Colonic mucosa (tissue), 4 donors: ENCODE measurements at regions not wholly inside any gene's neighbourhood (a gene's known extent, or its start where the extent isn't known, plus 50 kb on each side); places are given as distances from the start of the nearest gene placed in this dataset.

Source experiments
- DNase-seq: peaks from one replicate; pipeline ENCODE4 v3.0.0-alpha.2; 2020
- H3K27ac ChIP-seq: fragments of 200-600 bp; one replicate; pipeline ENCODE4 v1.8.0; 2021
- H3K27me3 ChIP-seq: fragments of 200-600 bp; one replicate; pipeline ENCODE4 v1.8.0; 2021
- H3K36me3 ChIP-seq: fragments of 200-600 bp; one replicate; pipeline ENCODE4 v1.8.0; 2021
- H3K4me1 ChIP-seq: fragments of 200-600 bp; one replicate; pipeline ENCODE4 v1.8.0; 2021; ENCODE audit warnings: mild to moderate bottlenecking
- H3K4me3 ChIP-seq: fragments of 200-600 bp; one replicate; pipeline ENCODE4 v1.8.0; 2021
- H3K9ac ChIP-seq, 2 donors: one replicate each; pipeline ENCODE4 v1.7.0; 2013; ENCODE audit warnings: control low read depth in 2 of 2, low read depth in 2 of 2, low read length in 2 of 2
- H3K9me3 ChIP-seq: fragments of 200-600 bp; one replicate; pipeline ENCODE4 v1.8.0; 2021
- CTCF ChIP-seq: fragments of 200-600 bp; IDR thresholded peaks from one replicate; pipeline ENCODE4 v1.8.0; 2022; ENCODE audit warnings: antibody characterized with exemption, mild to moderate bottlenecking
- intact Hi-C: fragments of 100-400 bp; cut with DNase I; formaldehyde crosslinking; loops from one replicate; pipeline ENCODE4 v1.14.1; 2022
- donor health status: healthy.
- donor health status: DM: no; HTN: no; CAD: no.
- donor health status: DM: no; HTN: no; CAD: no.

DNA sequence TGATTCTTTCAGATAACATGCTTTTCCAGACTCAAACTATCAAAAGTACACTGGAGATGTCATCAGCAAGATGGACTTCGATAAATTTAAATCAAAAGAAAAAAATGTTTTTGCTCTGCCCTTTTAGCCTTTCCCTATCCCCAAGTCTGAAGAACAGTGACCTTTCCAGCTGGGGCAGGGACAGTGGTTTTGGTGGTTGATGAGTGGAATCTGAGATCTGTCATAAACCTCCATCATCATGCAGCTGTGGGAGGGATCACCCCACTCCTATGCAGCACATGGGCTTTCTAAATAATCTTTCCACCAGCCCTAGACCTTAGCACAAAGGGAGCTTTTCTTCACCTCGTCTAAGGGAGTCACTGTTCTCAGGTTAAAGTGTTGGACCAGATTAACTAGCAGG, 869.5 kb upstream of the SOX9 start:
- Histone ChIP-seq H3K9me3 (no peaks in the 10 kb centered on the region), H3K9ac (no peak overlapping the region), H3K36me3 (no peaks in the 10 kb centered on the region), H3K4me1 (no peaks in the 10 kb centered on the region), H3K4me3 (no peak overlapping the region), H3K27me3 (no peaks in the 10 kb centered on the region), H3K27ac (no peak overlapping the region)
- TF ChIP-seq CTCF: no peak
- intact Hi-C loops: no loop called here
- no peak for DNase-seq

- no peaks in the 10 kb centered on the region for H3K4me1 ChIP-seq
- no peak overlapping the region for H3K9ac ChIP-seq
- H3K27me3 ChIP-seq: no peaks in the 10 kb centered on the region
- intact Hi-C loops: no loop called here
- no peak overlapping the region for H3K27ac ChIP-seq
- H3K9me3 ChIP-seq: no peaks in the 10 kb centered on the region
- TF ChIP-seq CTCF: no peak
- DNase-seq: no peak
- H3K36me3 ChIP-seq: no peaks in the 10 kb centered on the region
- no peak overlapping the region for H3K4me3 ChIP-seq
These were observed 868.9 kb upstream of the SOX9 start for GRCh38 chr17:71251951-71252350.

DNA sequence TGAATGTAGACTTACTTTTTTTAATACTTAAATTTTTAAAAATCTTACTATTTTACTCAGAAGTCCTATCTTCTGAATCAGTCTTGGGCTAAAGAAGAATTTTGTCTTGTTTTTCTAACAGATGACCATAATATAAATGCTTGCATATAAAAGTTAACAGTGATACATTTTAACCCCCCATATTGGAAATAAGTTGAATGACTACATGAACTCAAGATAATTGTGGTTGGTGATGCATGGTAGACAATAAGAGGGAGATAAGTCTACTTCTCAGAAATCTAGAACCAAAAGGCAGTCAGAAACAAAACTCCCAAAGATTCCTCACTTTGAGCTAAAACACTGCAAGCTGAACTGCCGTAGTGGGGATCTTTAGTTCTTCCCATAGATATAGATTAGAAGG, 868.4 kb upstream of the SOX9 start:
- Histone ChIP-seq H3K4me1 (no peaks in the 10 kb centered on the region), H3K36me3 (no peaks in the 10 kb centered on the region), H3K4me3 (no peak overlapping the region), H3K9ac (no peak overlapping the region), H3K27me3 (no peaks in the 10 kb centered on the region), H3K27ac (no peak overlapping the region), H3K9me3 (no peaks in the 10 kb centered on the region)
- DNase-seq: no peak
- intact Hi-C loops: no loop called here
- TF ChIP-seq CTCF: no peak

- Histone ChIP-seq H3K36me3 (no peaks in the 10 kb centered on the region), H3K9ac (no peak overlapping the region), H3K4me1 (no peaks in the 10 kb centered on the region), H3K27ac (no peak overlapping the region), H3K27me3 (no peaks in the 10 kb centered on the region), H3K9me3 (no peaks in the 10 kb centered on the region), H3K4me3 (no peak overlapping the region)
- DNase-seq: no peak
- no peak for TF ChIP-seq CTCF
- intact Hi-C loops: no loop called here
These were observed 863.7 kb upstream of the SOX9 start for GRCh38 chr17:71257096-71257495.

- no peak overlapping the region for H3K27ac ChIP-seq
- no peaks in the 10 kb centered on the region for H3K36me3 ChIP-seq
- DNase-seq: no peak
- TF ChIP-seq CTCF: no peak
- no peaks in the 10 kb centered on the region for H3K9me3 ChIP-seq
- H3K4me1 ChIP-seq: no peaks in the 10 kb centered on the region
- intact Hi-C loops: no loop called here
- H3K4me3 ChIP-seq: no peak overlapping the region
- no peaks in the 10 kb centered on the region for H3K27me3 ChIP-seq
- H3K9ac ChIP-seq: no peak overlapping the region
These were observed 860.4 kb upstream of the SOX9 start for GRCh38 chr17:71260366-71260940.
